ENCODE measurements at regions not wholly inside any gene's neighbourhood (a gene's known extent, or its start where the extent isn't known, plus 50 kb on each side); places are given as distances from the start of the nearest gene placed in this dataset.

- no peak for TF ChIP-seq CTCF (IDR thresholded peaks at IDR 0.05; ENCODE audit: low read length)
- no peak for TF ChIP-seq EZH2 (optimal IDR thresholded peaks at IDR 0.05; ENCODE audit: low read depth, low read length)
Measured at GRCh38 chr4:66959207-66959606, 586.1 kb downstream of the CENPC start.

Data from MM.1S (cell line).